ENCODE measurements at regions not wholly inside any gene's neighbourhood (a gene's known extent, or its start where the extent isn't known, plus 50 kb on each side); places are given as distances from the start of the nearest gene placed in this dataset.
A peak's percentile ranks its signal among the peaks of the same experiment; 100 is the strongest.

DNA sequence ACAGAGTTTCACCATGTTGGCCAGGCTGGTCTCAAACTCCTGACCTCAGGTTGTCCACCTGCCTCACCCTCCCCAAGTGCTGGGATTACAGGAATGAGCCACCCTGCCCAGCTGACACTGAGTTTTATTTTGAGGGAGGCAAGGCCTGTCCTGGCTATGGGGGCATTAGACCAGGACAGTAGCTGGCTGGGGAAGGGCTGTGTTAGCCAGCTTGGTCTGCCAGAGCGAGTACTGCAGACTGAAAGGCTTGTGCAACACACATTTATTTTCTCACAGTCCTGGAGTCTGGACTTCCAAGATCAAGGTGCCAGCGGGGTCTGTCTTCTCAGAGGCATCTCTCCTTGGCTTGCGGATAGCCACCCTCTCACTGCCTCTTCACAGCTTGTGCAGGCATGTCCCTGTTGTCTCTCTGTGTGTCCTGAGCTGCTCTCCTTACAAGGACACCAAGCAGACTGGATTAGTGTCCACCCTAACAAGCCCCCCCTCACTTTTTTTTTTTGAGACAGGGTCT, 59.4 kb upstream of the HAAO start:
- Mint-ChIP-seq H3K27me3 (ENCODE audit: low read depth, poor library complexity) (no peaks in the 10 kb centered on the region), H3K27ac (peak overlapping the region; percentile 51), H3K36me3 (ENCODE audit: low read depth) (no peaks in the 10 kb centered on the region), H3K4me3 (no peak overlapping the region), H3K4me1 (peaks cover 68% of the 10 kb centered on the region), H3K9me3 (no peaks in the 10 kb centered on the region)
- TF ChIP-seq, protein P1, sequence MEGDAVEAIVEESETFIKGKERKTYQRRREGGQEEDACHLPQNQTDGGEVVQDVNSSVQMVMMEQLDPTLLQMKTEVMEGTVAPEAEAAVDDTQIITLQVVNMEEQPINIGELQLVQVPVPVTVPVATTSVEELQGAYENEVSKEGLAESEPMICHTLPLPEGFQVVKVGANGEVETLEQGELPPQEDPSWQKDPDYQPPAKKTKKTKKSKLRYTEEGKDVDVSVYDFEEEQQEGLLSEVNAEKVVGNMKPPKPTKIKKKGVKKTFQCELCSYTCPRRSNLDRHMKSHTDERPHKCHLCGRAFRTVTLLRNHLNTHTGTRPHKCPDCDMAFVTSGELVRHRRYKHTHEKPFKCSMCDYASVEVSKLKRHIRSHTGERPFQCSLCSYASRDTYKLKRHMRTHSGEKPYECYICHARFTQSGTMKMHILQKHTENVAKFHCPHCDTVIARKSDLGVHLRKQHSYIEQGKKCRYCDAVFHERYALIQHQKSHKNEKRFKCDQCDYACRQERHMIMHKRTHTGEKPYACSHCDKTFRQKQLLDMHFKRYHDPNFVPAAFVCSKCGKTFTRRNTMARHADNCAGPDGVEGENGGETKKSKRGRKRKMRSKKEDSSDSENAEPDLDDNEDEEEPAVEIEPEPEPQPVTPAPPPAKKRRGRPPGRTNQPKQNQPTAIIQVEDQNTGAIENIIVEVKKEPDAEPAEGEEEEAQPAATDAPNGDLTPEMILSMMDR (IDR thresholded peaks at IDR 0.05): no peak
- DNase-seq: no peak

GRCh38 chr2:42851186-42851585, 58.8 kb upstream of the HAAO start:
- Mint-ChIP-seq H3K4me1 (peaks cover 69% of the 10 kb centered on the region), H3K9me3 (no peaks in the 10 kb centered on the region), H3K27ac (no peak overlapping the region), H3K27me3 (ENCODE audit: low read depth, poor library complexity) (no peaks in the 10 kb centered on the region), H3K36me3 (ENCODE audit: low read depth) (no peaks in the 10 kb centered on the region), H3K4me3 (no peak overlapping the region)
- TF ChIP-seq, protein P1 (IDR thresholded peaks at IDR 0.05): no peak
- no peak for DNase-seq

- DNase-seq: no peak
- H3K36me3 Mint-ChIP-seq (ENCODE audit: low read depth): no peaks in the 10 kb centered on the region
- no peaks in the 10 kb centered on the region for H3K9me3 Mint-ChIP-seq
- H3K27me3 Mint-ChIP-seq (ENCODE audit: low read depth, poor library complexity): no peaks in the 10 kb centered on the region
- TF ChIP-seq, protein P1 (IDR thresholded peaks at IDR 0.05): no peak
- H3K4me1 Mint-ChIP-seq: peaks cover 71% of the 10 kb centered on the region
- H3K4me3 Mint-ChIP-seq: no peak overlapping the region
- H3K27ac Mint-ChIP-seq: no peak overlapping the region
These were observed 57.8 kb upstream of the HAAO start for GRCh38 chr2:42850016-42850805.

- Mint-ChIP-seq H3K4me1 (peaks cover 71% of the 10 kb centered on the region), H3K4me3 (no peak overlapping the region), H3K36me3 (ENCODE audit: low read depth) (no peaks in the 10 kb centered on the region), H3K9me3 (no peaks in the 10 kb centered on the region), H3K27me3 (ENCODE audit: low read depth, poor library complexity) (no peaks in the 10 kb centered on the region), H3K27ac (no peak overlapping the region)
- TF ChIP-seq, protein P1 (IDR thresholded peaks at IDR 0.05): no peak
- DNase-seq: no peak
These were observed 56.9 kb upstream of the HAAO start for GRCh38 chr2:42849311-42849710.

- no peak for DNase-seq
- Mint-ChIP-seq H3K4me3 (no peak overlapping the region), H3K9me3 (no peaks in the 10 kb centered on the region), H3K27ac (no peak overlapping the region), H3K4me1 (peaks cover 69% of the 10 kb centered on the region), H3K36me3 (ENCODE audit: low read depth) (no peaks in the 10 kb centered on the region), H3K27me3 (ENCODE audit: low read depth, poor library complexity) (no peaks in the 10 kb centered on the region)
- TF ChIP-seq, protein P1 (IDR thresholded peaks at IDR 0.05): no peak
These were observed 56.4 kb upstream of the HAAO start for GRCh38 chr2:42848726-42849290.

Measured in nephron progenitor cell (in vitro differentiated cells).